ENCODE measurements at regions not wholly inside any gene's neighbourhood (a gene's known extent, or its start where the extent isn't known, plus 50 kb on each side); places are given as distances from the start of the nearest gene placed in this dataset.
A peak's percentile ranks its signal among the peaks of the same experiment; 100 is the strongest.

- no peak for DNase-seq (ENCODE audit: low spot score)
Observed at GRCh38 chr14:21735200-21735599, 61.6 kb upstream of the OR4E1 start.

DNA sequence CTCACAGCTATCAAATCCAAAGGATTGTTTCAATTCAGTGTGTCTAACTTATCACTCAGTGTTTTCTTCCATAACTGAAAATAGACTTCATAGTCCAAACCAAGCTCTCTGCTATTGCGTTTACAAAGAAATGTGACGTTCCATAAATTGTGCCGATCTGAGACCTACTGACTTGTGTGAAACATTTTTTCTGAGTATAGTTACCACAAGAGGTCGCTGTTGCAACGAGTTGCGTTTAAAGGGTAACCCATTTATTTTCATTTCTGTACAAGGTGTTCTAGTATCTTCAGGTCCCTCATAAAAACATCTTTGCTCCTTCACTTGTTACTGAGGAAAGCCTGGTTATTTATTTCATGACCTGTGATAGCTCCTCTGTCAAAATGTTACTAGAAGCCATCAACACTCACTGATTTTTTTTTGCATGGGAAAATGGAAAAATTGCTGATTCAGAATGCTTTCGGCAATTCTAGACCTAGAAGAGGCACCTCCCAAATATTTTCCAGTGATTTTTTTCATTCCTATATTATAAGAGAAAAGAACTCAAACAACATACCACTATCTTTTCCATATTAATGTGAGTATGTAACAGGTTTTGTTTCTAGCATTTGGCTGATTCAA lies 60.9 kb upstream of the OR4E1 start:
- DNase-seq (ENCODE audit: low spot score), result peak; percentile 5

- no peak for DNase-seq (ENCODE audit: low spot score)
Observed at GRCh38 chr14:21729703-21730233, 56.1 kb upstream of the OR4E1 start.

DNA sequence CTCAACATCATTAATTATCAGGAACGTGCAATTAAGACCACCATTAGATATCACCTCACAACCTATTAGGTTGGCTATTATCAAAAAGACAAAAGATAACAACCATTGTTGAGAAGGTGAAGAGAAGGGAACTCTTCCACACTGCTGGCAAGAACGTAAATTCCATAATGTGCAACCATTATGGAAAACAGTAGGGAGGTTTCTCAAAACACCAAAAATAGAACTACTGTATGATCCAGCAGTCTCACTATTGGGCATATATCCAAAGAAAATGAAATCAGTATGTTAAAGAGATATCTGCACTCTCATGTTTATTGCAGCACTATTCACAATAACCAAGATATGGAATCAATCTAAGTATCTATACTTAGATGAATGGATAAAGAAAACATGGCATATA lies 51.6 kb upstream of the OR4E1 start:
- DNase-seq (ENCODE audit: low spot score), result no peak

GRCh38 chr14:21724090-21724973 lies 50.7 kb upstream of the OR4E1 start:
- DNase-seq (ENCODE audit: low spot score), result no peak

DNA sequence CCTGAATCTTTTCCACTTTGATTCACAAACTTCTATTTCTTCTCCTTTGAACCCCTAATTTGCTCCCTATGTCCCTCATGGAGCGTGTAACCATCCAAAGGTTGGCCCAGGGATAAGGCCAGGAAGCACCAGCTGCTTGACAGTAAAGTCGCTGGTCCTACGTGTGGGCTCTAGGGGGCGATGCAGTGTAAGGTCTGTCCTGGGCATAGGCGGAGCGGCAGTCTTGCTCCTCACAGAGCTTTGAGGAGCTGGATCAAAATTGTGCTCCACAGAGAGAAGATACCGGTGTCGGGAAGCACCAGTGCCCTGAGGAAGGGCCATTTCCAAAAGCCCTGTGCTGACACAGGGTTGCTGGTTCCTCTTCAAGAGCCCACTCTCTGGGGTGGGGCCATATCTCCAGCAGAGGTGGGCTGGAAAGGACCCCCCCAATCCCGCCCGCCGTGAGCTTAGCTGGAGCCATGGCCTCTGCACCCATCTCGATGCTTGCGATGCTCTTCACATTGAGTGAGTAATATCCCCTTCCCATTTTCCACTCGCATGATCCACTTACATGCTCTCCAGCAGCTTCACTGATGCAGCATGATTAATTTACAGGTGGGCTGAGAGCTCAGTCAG lies 49.9 kb upstream of the OR4E1 start:
- no peak for DNase-seq (ENCODE audit: low spot score)

Data from COLO829 (cell line).